HFF-Myc (cell line): ENCODE measurements at regions not wholly inside any gene's neighbourhood (a gene's known extent, or its start where the extent isn't known, plus 50 kb on each side); places are given as distances from the start of the nearest gene placed in this dataset.
A peak's percentile ranks its signal among the peaks of the same experiment; 100 is the strongest.

Source experiments
- DNase-seq: peaks from one replicate; pipeline ENCODE4 v3.0.0-alpha.2; 2011; ENCODE audit warnings: low read depth; ENCODE audit errors: extremely low read depth
- H3K4me3 ChIP-seq: replicated peaks from 2 replicates; pipeline ENCODE4 v1.5.1; 2011; ENCODE audit warnings: low read depth, mild to moderate bottlenecking, control low read depth, low read length
- CTCF ChIP-seq: IDR thresholded peaks from 2 replicates; pipeline ENCODE4 v1.5.1; 2012; ENCODE audit warnings: mild to moderate bottlenecking, low read depth, low read length, control low read depth; ENCODE audit errors: missing control alignments

DNA sequence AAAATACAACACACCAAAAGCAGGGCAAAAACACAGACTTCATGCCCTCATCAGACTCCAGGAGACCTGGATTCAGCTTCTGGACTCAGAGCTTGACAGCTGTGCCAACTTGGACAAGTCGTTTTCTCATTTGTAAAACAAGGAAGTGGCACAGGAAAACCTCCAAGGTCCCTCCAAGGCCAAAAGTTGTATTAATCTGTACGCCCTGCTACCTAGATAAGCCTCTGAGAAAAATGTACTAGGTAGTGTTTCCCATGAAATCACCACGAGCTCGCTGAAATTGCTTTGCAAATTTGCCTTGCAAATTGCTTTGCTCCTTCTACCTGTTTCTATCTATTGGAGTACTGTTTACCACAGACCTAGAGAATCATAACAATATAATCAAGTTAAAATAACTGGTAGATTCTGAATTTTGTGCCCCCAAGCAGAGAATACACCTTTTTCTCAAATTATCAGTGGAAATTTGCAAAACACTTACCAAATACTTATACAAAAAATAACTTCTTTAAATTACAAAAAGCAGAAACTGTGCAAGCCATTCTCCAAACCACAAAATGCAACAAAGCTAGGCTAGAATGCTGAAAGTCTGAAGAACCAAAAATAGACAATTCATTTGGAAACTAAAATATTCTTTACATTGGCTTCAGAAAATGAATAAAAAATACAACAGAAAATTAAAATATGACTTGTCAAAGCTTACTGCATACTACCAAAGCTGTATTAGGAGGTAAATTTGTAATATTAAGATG lies 158.1 kb upstream of the CHST15 start:
- TF ChIP-seq CTCF, result no peak
- H3K4me3 ChIP-seq, result no peak overlapping the region
- DNase-seq, result no peak

- no peak overlapping the region for H3K4me3 ChIP-seq
- no peak for DNase-seq
- no peak for TF ChIP-seq CTCF
Observed at GRCh38 chr10:124250506-124250905, 157.1 kb upstream of the CHST15 start.

DNA sequence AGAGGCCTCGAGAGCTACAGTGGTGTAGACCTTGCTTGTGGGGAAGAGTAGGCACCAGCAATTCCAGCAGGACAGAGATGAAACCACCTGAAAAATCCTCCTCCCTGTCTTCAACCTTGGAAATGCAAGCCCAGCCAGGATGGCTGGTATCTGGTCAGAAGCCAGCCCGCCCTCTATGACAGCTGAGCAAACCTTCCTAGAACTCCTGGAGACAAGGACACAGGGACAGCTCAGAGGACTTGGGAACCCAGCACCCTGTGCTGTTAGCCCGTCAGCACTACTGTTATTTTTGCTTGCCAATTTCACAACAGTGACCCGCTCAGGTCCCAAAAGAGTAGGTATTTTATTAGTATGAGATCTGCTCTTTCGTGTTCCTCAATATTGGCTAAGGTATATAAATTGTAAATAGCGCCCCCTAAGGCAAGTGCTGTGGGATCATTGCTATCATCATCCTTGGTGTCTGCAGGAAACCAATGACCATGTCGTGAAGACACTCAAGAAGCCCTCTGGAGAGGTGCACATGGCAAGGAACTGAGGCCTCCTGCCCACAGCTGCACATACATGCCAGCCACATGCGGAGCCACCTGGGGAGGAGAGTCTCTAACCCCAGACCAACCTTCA lies 156.5 kb upstream of the CHST15 start:
- DNase-seq, result no peak
- peak; percentile 13 for TF ChIP-seq CTCF
- no peak overlapping the region for H3K4me3 ChIP-seq

DNA sequence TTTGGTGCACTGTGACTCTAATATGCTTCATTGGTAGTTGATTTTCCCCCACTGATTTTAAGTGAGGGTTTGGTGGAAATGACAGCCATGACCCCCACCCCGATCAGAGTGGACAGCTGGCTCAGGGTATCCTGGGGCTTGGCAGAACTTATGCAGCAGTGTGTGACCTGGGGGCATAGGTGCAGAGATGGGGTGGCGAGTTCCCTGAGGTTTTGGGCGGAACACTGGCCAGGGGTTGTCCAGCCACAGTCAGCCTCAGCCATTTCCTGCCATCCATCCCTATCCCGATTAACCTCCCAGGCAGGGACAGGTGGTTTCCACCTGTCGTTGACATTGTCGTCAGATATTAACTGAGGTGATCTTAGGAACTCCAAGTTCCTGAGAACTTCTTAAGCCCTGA lies 155.8 kb upstream of the CHST15 start:
- no peak overlapping the region for H3K4me3 ChIP-seq
- DNase-seq, result no peak
- no peak for TF ChIP-seq CTCF

DNA sequence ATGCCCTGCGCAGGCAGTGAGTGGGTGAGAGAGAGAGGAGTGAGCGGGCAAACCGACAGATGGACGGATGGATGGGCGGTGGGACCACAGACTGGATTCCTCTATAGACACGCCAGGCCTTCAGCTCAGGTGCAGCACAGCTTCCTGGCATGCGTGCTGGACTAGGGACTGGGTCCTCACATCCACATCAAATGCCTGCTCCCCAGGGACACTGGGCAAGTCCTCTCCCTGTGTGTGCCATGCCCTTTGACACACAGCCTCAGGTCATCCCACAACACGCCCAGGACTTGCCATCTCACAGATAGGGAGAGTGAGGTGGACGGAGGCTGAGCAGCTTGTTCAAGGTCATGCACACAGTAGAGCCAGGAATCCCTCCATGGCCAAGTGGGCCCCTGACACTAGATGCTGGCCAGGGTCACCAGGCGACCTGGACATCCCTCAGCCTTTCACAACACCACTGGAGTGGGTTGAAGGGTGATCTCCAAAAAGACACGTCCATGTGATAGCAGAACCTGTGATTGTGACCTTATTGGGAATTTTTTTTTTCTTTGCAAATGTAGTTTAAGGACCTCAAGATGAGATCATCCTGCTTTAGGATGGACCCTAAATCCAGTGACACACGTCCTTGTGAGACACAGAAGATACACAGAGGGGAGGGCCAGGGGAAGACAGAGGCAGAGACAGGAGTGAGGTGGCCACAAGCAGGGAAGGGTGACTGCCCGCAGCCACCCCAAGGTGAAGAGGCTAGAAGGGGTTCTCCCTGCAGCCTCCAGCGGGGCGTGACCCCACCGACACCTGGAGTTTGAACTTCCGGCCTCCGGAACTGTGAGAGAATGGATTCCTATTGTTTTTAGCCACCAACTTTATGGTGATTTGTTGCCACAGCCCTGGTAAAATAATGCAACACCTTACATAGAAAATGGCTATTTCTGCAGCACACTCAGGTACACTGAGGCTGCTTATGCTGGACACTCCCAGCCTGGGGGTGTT lies 155.0 kb upstream of the CHST15 start:
- no peak overlapping the region for H3K4me3 ChIP-seq
- TF ChIP-seq CTCF, result no peak
- DNase-seq, result no peak

- no peak overlapping the region for H3K4me3 ChIP-seq
- no peak for TF ChIP-seq CTCF
- no peak for DNase-seq
Observed at GRCh38 chr10:124245806-124246440, 152.5 kb upstream of the CHST15 start.
